ENCODE measurements at regions not wholly inside any gene's neighbourhood (a gene's known extent, or its start where the extent isn't known, plus 50 kb on each side); places are given as distances from the start of the nearest gene placed in this dataset.
"Not testable (repeated sequence)": the region's sequence is repeated elsewhere in the genome, so short reads cannot be mapped to it uniquely, and the experiment has no call there.

DNA sequence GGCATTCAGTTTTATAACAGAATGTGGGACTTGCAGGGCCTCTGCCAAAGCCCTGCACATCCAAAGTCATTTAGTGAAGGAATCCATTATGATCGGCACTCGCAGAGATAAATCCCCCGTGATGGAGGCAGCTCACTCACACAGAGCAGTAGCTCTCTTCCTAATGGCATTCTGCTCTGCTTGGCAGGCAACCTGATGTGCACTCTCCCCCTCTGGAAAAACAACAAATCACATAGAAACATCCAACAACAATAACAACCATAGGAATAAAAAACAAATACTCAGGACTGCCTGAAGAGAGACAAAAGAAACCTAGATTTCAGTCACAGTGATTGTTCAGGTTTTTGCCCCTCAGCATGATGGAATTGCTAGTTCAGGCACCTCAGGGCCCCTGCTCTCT is 59.7 kb downstream of the NAA11 start:
- DNase-seq: no peak

DNA sequence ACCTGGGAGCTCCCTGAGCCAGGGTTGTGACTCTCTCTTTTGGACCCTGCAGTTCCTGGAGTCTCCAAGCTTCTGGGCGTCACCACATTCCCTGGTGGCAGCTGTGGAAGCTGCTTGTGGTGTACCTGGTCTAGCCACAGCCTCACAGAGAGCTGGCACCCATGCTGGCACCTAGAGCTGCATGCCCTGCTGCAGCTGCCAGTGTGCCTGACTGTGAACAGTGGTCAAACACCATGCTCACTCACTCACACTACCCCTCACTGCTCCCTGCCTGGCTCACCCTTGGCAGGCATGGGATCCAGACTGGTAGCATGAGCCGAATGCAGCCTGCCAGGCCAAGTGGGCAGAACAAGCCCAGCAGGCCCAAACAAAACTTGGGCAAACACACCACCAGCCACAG is 66.6 kb downstream of the NAA11 start:
- no peak for DNase-seq

DNA sequence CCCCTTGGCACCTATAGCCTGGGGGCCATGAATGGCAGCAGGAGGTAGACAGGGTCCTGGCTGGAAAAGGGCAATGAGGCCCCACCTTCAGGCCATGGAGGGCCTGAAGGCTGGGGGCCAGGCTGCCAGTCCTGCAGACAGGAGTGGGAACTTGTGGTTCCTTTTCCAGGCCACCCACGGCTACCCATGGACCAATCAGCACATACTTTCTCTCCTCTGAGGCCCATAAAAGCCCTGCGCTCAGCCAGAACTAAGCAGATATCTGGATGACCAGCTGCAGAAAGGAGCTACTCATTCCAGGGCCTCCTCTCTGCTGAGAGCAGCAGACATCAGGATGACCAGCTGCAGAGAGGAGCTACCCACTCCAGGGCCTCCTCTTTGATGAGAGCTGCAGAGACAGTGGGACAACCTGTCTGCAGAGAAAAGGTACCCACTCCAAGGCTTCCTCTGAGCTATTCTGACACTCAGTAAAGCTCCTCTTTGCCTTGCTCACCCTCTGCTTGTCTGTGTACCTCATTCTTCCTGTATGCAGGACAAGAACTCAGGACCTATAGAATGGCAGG is 67.2 kb downstream of the NAA11 start:
- no peak for DNase-seq

- DNase-seq: no peak
These were observed 67.8 kb downstream of the NAA11 start for GRCh38 chr4:79257953-79258613.

GRCh38 chr4:79255793-79256192 is 70.1 kb downstream of the NAA11 start:
- DNase-seq: no peak

DNA sequence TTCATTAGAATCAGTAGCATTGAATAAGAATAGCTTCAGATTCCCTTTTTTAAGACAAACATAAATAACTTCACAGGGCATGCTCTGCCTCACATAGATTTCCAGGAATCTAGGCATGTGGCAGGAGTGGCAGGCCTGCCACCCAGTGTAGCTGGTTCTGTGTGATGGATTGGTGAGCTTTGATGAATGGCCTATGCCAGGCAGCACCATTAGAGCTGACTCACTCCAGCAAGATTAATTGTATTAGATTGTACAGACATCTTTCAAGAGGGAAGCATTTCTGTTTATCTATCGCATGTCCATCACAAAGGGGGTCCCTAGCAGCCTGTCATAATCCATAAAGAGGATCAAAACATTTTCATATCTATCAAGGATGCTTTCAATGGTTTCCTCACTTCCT is 71.9 kb downstream of the NAA11 start:
- DNase-seq: no peak

- DNase-seq: no peak
These were observed 72.7 kb downstream of the NAA11 start for GRCh38 chr4:79253168-79253567.

DNA sequence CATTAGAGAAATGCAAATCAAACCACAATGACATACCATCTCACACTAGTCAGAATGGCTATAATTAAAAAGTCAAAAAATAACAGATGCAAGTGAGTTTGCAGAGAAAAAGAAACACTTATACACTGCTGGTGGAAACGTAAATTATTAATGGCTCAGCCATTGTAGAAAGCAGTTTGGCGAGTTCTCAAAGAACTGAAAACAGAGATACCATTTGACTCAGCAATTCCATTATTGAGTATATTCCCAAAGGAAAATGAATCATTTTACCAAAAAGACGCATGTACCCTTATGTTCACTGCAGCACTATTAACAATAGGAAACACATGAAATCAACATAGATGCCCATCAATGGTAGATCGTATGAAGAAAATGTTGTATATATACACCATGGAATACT is 75.0 kb downstream of the NAA11 start:
- peak in 1 of 3 donors; percentile 58 for DNase-seq

- DNase-seq: no peak
These were observed 75.9 kb downstream of the NAA11 start for GRCh38 chr4:79249881-79250503.

- no peak for DNase-seq
These were observed 77.3 kb downstream of the NAA11 start for GRCh38 chr4:79248610-79249009.

DNA sequence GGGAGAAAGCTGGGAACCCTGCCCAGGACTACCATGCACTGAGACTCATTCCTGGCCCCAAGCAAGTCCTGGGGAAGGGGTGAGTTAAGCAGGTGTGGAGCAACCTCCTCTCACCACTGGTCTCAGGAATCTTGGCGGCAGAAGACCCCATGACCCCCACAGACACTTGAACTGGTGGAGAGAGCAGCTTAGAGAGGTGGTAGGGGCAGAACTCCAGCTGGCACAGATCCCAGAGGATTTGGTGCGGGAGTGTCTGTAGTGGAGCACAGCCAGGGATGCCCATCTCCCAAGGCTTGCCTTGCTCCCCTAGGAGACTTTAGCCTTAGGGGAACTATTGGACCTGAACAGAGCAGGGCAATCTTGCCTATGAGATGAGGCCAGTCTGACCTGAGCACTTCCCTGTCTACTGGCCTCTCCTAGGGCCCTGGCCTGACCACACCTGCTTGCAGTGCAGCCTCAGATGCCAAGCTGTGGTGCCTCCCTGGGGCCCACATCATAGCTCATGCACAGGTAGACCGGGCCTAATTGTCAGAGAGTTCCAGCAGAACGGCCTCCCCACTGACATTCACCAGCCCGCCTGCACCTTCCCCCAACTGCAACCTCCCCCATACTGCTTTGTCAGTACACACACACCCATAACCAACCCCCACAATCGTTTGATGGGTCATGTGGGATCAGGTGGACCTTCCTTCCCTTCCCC is 78.0 kb downstream of the NAA11 start:
- no peak for DNase-seq

- DNase-seq: not testable (repeated sequence)
These were observed 80.5 kb downstream of the NAA11 start for GRCh38 chr4:79245200-79245940.

DNA sequence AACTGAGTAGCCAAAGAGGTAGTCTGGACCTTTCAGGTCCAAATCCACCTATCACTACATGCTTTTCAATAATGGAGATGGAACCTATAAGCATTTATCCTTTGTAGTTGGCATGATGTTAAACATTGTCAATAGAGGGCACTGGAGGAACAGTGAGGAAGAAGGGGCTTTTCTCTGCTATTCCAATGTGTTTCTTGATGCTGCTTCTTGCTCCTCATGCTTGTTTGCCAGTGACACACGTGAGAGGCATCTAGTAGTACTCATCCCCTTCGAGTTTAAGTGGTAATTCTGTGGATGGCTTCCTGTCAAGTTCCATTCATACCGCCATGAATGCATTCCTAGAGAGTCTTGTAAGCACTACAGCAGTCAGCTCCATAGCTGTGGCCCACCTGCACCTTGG is 84.0 kb downstream of the NAA11 start:
- peak in 1 of 3 donors; percentile 84 for DNase-seq

- DNase-seq: peak; percentile 33 to 66 (median 36)
These were observed 88.0 kb downstream of the NAA11 start for GRCh38 chr4:79237851-79238250.

GRCh38 chr4:79236785-79237184 is 89.1 kb downstream of the NAA11 start:
- DNase-seq: no peak

- no peak for DNase-seq
These were observed 90.8 kb downstream of the NAA11 start for GRCh38 chr4:79235095-79235494.

DNA sequence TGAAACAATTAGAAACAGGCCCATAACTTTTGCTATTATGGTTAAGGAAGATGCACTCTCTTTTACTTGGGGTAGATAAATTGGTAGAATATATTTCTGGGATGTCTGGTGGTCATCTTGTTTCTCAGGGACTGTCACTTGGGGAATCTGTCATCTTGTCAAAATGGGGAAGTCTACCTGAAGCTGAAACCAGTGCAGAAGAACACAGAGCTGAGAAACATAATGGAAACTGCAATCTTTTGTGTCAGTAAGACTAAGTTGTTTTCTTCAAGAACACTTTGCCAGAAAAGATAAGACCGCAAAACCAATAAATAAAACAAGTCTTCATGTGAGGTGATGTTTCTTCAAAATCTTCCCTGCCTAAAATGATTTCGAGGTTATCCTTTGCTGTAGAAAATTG is 92.0 kb downstream of the NAA11 start:
- DNase-seq: no peak

DNA sequence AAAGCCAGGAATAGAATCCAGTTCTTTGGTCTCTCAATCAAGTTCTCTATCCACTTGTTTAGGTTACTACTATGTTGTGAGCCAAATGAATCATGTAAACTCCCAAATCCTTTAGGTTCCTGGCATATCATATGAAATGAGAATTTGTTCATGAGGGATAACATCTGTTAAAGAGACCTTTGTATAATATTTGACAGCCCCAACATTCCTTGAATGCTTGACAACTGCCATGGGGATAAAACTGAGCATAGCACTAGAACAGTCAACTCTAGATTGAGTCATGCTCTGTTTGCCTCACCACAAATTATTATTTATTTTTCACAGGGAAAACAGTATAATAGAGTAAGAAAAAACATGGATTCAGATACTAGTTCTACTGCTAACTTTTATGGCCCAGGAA is 93.3 kb downstream of the NAA11 start:
- DNase-seq: peak in 2 of 3 donors; percentile 27 to 56

DNA sequence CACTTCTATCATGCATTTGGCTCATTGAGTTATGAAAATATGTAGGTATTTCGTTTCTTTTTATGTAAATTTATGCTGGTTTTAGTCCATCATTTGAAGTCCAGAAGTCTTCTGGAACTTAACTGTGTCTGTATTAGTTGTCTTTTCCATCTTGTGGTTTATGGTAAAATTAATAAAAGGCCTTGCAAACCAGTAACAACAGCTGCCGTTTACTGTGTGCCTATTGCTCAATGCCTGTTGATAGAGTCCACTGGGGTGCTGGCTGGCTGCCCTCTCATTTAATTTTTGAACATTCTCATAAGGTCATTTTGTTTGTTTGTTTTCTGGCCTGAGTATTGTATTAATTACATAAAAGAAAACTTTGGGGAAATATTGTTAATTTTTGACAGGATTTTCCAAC is 98.0 kb downstream of the NAA11 start:
- DNase-seq: no peak

GRCh38 chr4:79225360-79225759 is 100.5 kb downstream of the NAA11 start:
- DNase-seq: no peak

DNA sequence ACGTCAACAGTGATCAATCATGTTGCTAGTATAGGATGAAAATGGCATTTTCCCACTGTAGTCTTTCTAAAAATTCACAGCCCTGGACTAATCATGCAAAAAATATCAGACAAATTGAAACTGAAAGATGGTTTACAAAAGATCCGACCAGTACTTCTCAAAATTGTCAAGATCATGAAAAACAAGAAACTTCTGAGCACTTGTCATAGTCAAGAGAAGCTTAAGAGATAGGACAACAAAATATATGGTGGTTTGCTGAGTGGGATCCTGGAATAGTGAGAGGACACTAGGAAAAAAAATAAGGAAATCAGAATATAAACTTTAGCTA is 101.1 kb downstream of the NAA11 start:
- no peak for DNase-seq

GRCh38 chr4:79223993-79224776 is 101.7 kb downstream of the NAA11 start:
- DNase-seq: no peak
